Left colon (tissue), 2 donors: ENCODE measurements at regions not wholly inside any gene's neighbourhood (a gene's known extent, or its start where the extent isn't known, plus 50 kb on each side); places are given as distances from the start of the nearest gene placed in this dataset.
"Not testable (repeated sequence)": the region's sequence is repeated elsewhere in the genome, so short reads cannot be mapped to it uniquely, and the experiment has no call there.

ENCODE experiments used
- ATAC-seq: fragments of 200-7000 bp; cut with Tn5 transposase; one replicate; pipeline ENCODE4 v1.9.1; 2020; ENCODE audit warnings: mild to moderate bottlenecking, moderate library complexity
- DNase-seq, 2 donors: peaks; one replicate each; pipeline ENCODE4 v3.0.0-alpha.2; 2020
- intact Hi-C, 2 donors: fragments of 100-400 bp; cut with DNase I in 1 of 2; cut with micrococcal nuclease in 1 of 2; formaldehyde crosslinking; loops; one replicate each; pipeline versions ENCODE4 v1.11.2 to v1.14.0; 2022; cut with DNase I, micrococcal nuclease
- donor health status: DM: no; HTN: no; CAD: no.
- donor health status: DM: yes; HTN: yes; CAD: no.

GRCh38 chr6:50565004-50565403 lies 148.3 kb upstream of the TFAP2D start:
- no peak for DNase-seq
- intact Hi-C loops, result no loop called here
- no peak for ATAC-seq

- ATAC-seq, intact Hi-C loops, DNase-seq: not testable (repeated sequence)
Observed at GRCh38 chr6:50571230-50571629, 142.1 kb upstream of the TFAP2D start.

GRCh38 chr6:50585441-50586330 lies 127.6 kb upstream of the TFAP2D start:
- no peak for DNase-seq
- no peak for ATAC-seq
- intact Hi-C loops, result no loop called here

- intact Hi-C loops, result no loop called here
Observed at GRCh38 chr6:50586331-50586675, 127.0 kb upstream of the TFAP2D start.

GRCh38 chr6:50589751-50590470 lies 123.4 kb upstream of the TFAP2D start:
- intact Hi-C loops, result no loop called here
- ATAC-seq, result no peak

More at GRCh38 chr6:50586331-50586675, 127.0 kb upstream of the TFAP2D start:
- ATAC-seq, result no peak
- no peak for DNase-seq

GRCh38 chr6:50591135-50591534 lies 122.2 kb upstream of the TFAP2D start:
- DNase-seq, result no peak
- intact Hi-C loops, result no loop called here
- ATAC-seq, result no peak

More at GRCh38 chr6:50589751-50590470, 123.4 kb upstream of the TFAP2D start:
- DNase-seq, result no peak

- intact Hi-C loops, result loop anchor here in 1 of 2 donors (5.0 kb wide), 1 partner anchor 473 kb away; no protein-coding TSS in a partner anchor
- ATAC-seq (no peak), DNase-seq (no peak)
Observed at GRCh38 chr6:50600280-50600679, 113.0 kb upstream of the TFAP2D start.

- no peak for DNase-seq
- intact Hi-C loops, result loop anchor here in 1 of 2 donors (5.0 kb wide), 1 partner anchor 475 kb away; no protein-coding TSS in a partner anchor
- ATAC-seq, result no peak
Observed at GRCh38 chr6:50602292-50602691, 111.0 kb upstream of the TFAP2D start.

- DNase-seq (no peak), ATAC-seq (no peak)
- intact Hi-C loops, result no loop called here
Observed at GRCh38 chr6:50608421-50608820, 104.9 kb upstream of the TFAP2D start.

- DNase-seq, result no peak
- intact Hi-C loops, result no loop called here
- no peak for ATAC-seq
Observed at GRCh38 chr6:50610562-50610961, 102.8 kb upstream of the TFAP2D start.

- ATAC-seq (no peak), DNase-seq (no peak)
- intact Hi-C loops, result no loop called here
Observed at GRCh38 chr6:50635429-50635828, 77.9 kb upstream of the TFAP2D start.

- no peak for DNase-seq
- no peak for ATAC-seq
- intact Hi-C loops, result no loop called here
Observed at GRCh38 chr6:50637267-50637666, 76.1 kb upstream of the TFAP2D start.

GRCh38 chr6:50649086-50649485 lies 64.2 kb upstream of the TFAP2D start:
- ATAC-seq (no peak), DNase-seq (no peak)
- intact Hi-C loops, result no loop called here

- ATAC-seq (no peak), DNase-seq (no peak)
- intact Hi-C loops, result no loop called here
Observed at GRCh38 chr6:50653253-50653652, 60.1 kb upstream of the TFAP2D start.

GRCh38 chr6:50654155-50654554 lies 59.2 kb upstream of the TFAP2D start:
- DNase-seq (no peak), ATAC-seq (no peak)
- intact Hi-C loops, result no loop called here

- no peak for ATAC-seq
- intact Hi-C loops, result no loop called here
- DNase-seq, result peak in 1 of 2 donors; percentile 4
Observed at GRCh38 chr6:50655848-50656453, 57.4 kb upstream of the TFAP2D start.

- intact Hi-C loops, result no loop called here
- ATAC-seq (no peak), DNase-seq (no peak)
Observed at GRCh38 chr6:50657513-50657912, 55.8 kb upstream of the TFAP2D start.

GRCh38 chr6:50658561-50658960 lies 54.8 kb upstream of the TFAP2D start:
- no peak for ATAC-seq
- no peak for DNase-seq
- intact Hi-C loops, result no loop called here

GRCh38 chr6:50661636-50662035 lies 51.7 kb upstream of the TFAP2D start:
- ATAC-seq (no peak), DNase-seq (no peak)
- intact Hi-C loops, result no loop called here
